OCI-LY1 (cell line): ENCODE measurements at regions not wholly inside any gene's neighbourhood (a gene's known extent, or its start where the extent isn't known, plus 50 kb on each side); places are given as distances from the start of the nearest gene placed in this dataset.

Experiments
- CTCF ChIP-seq: fragments of 200-600 bp; sonication (generic), shearing (Covaris generic); IDR thresholded peaks from 2 replicates; pipeline ENCODE4 v1.5.1; 2017; ENCODE audit warnings: mild to moderate bottlenecking, antibody characterized with exemption, low read length, moderate library complexity, mixed read lengths
- EZH2 ChIP-seq: fragments of 200-600 bp; sonication (generic), shearing (Covaris generic); IDR thresholded peaks from 2 replicates; pipeline ENCODE4 v1.8.0; 2017; ENCODE audit warnings: borderline replicate concordance, mixed run types, mild to moderate bottlenecking, antibody characterized with exemption, low read length, moderate library complexity, mixed read lengths

- TF ChIP-seq CTCF (no peak), EZH2 (no peak)
These were observed 79.9 kb upstream of the LY86 start for GRCh38 chr6:6508643-6509042.
